ENCODE measurements at regions not wholly inside any gene's neighbourhood (a gene's known extent, or its start where the extent isn't known, plus 50 kb on each side); places are given as distances from the start of the nearest gene placed in this dataset.

- TF ChIP-seq, protein P1, sequence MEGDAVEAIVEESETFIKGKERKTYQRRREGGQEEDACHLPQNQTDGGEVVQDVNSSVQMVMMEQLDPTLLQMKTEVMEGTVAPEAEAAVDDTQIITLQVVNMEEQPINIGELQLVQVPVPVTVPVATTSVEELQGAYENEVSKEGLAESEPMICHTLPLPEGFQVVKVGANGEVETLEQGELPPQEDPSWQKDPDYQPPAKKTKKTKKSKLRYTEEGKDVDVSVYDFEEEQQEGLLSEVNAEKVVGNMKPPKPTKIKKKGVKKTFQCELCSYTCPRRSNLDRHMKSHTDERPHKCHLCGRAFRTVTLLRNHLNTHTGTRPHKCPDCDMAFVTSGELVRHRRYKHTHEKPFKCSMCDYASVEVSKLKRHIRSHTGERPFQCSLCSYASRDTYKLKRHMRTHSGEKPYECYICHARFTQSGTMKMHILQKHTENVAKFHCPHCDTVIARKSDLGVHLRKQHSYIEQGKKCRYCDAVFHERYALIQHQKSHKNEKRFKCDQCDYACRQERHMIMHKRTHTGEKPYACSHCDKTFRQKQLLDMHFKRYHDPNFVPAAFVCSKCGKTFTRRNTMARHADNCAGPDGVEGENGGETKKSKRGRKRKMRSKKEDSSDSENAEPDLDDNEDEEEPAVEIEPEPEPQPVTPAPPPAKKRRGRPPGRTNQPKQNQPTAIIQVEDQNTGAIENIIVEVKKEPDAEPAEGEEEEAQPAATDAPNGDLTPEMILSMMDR (IDR thresholded peaks at IDR 0.05; ENCODE audit: insufficient read depth, low read length): no peak
- TF ChIP-seq POLR2AphosphoS5 (IDR thresholded peaks at IDR 0.05; ENCODE audit: low read depth) (no peak), SPI1 (IDR thresholded peaks at IDR 0.05; ENCODE audit: borderline replicate concordance, low read depth) (no peak), GABPA (IDR thresholded peaks at IDR 0.05; ENCODE audit: low read depth) (no peak)
- TF ChIP-seq, protein P2, sequence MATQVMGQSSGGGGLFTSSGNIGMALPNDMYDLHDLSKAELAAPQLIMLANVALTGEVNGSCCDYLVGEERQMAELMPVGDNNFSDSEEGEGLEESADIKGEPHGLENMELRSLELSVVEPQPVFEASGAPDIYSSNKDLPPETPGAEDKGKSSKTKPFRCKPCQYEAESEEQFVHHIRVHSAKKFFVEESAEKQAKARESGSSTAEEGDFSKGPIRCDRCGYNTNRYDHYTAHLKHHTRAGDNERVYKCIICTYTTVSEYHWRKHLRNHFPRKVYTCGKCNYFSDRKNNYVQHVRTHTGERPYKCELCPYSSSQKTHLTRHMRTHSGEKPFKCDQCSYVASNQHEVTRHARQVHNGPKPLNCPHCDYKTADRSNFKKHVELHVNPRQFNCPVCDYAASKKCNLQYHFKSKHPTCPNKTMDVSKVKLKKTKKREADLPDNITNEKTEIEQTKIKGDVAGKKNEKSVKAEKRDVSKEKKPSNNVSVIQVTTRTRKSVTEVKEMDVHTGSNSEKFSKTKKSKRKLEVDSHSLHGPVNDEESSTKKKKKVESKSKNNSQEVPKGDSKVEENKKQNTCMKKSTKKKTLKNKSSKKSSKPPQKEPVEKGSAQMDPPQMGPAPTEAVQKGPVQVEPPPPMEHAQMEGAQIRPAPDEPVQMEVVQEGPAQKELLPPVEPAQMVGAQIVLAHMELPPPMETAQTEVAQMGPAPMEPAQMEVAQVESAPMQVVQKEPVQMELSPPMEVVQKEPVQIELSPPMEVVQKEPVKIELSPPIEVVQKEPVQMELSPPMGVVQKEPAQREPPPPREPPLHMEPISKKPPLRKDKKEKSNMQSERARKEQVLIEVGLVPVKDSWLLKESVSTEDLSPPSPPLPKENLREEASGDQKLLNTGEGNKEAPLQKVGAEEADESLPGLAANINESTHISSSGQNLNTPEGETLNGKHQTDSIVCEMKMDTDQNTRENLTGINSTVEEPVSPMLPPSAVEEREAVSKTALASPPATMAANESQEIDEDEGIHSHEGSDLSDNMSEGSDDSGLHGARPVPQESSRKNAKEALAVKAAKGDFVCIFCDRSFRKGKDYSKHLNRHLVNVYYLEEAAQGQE (IDR thresholded peaks at IDR 0.05; ENCODE audit: insufficient replicate concordance, low read depth): no peak
- no peak for DNase-seq (ENCODE audit: low read depth in 1 of 2, low spot score in 1 of 2)
- H3K27ac ChIP-seq (replicated peaks): no peak overlapping the region
- no peaks in the 10 kb centered on the region for H3K27me3 ChIP-seq (ENCODE audit: insufficient read depth, poor library complexity, severe bottlenecking)
- no peak overlapping the region for H3K4me3 ChIP-seq (replicated peaks; ENCODE audit: insufficient read depth, low read length)
Observed at GRCh38 chr1:56050911-56051310, 528.5 kb downstream of the PLPP3 start.

DNA sequence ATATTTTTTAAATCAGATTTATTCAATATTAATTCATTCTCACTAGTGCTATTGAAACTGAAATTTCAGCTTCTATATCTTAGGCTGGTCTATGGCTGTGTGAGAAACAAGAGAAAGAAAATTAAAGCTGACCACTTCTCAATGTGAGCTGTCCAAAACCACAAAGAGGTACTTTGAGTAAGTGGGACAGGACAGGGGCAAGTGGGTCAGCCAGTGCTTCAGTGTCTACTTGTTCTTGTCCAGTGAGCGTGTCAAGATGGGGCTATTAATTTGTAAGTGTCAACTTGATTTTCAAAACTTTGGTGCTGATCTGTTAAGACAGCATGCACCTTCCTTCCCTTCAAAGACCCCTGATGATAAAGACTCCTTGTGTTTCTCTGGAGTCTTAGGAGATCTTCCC, 533.9 kb downstream of the PLPP3 start:
- TF ChIP-seq, protein P1 (IDR thresholded peaks at IDR 0.05; ENCODE audit: insufficient read depth, low read length): no peak
- TF ChIP-seq, protein P2 (IDR thresholded peaks at IDR 0.05; ENCODE audit: insufficient replicate concordance, low read depth): no peak
- TF ChIP-seq SPI1 (IDR thresholded peaks at IDR 0.05; ENCODE audit: borderline replicate concordance, low read depth) (no peak), GABPA (IDR thresholded peaks at IDR 0.05; ENCODE audit: low read depth) (no peak), POLR2AphosphoS5 (IDR thresholded peaks at IDR 0.05; ENCODE audit: low read depth) (no peak)
- H3K27ac ChIP-seq (replicated peaks): no peak overlapping the region
- H3K27me3 ChIP-seq (ENCODE audit: insufficient read depth, poor library complexity, severe bottlenecking): no peaks in the 10 kb centered on the region
- no peak overlapping the region for H3K4me3 ChIP-seq (replicated peaks; ENCODE audit: insufficient read depth, low read length)
- DNase-seq (ENCODE audit: low read depth in 1 of 2, low spot score in 1 of 2): no peak

DNA sequence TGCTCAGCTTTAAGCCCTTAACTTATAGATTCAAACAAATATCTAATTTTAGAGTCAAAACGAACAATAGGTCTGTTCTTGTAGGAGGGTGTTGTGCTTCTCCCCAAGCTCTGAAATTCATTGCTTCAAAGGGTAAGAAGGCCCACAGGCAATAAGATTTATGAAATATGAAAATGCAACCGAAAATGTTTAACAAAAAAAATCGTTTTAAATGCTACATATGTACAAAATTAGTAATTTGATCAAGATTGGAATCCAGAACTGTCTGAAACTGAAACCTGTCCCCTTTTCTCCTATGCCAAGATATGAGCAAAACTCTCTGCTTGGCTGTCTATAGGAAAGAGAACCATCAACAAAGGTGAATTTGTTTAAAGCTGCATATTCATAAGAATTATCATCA, 534.3 kb downstream of the PLPP3 start:
- TF ChIP-seq, protein P2 (IDR thresholded peaks at IDR 0.05; ENCODE audit: insufficient replicate concordance, low read depth): no peak
- no peak for TF ChIP-seq POLR2AphosphoS5 (IDR thresholded peaks at IDR 0.05; ENCODE audit: low read depth)
- TF ChIP-seq SPI1 (IDR thresholded peaks at IDR 0.05; ENCODE audit: borderline replicate concordance, low read depth): no peak
- TF ChIP-seq, protein P1 (IDR thresholded peaks at IDR 0.05; ENCODE audit: insufficient read depth, low read length): no peak
- TF ChIP-seq GABPA (IDR thresholded peaks at IDR 0.05; ENCODE audit: low read depth): no peak
- no peak for DNase-seq (ENCODE audit: low read depth in 1 of 2, low spot score in 1 of 2)
- no peak overlapping the region for H3K27ac ChIP-seq (replicated peaks)
- H3K4me3 ChIP-seq (replicated peaks; ENCODE audit: insufficient read depth, low read length): no peak overlapping the region
- no peaks in the 10 kb centered on the region for H3K27me3 ChIP-seq (ENCODE audit: insufficient read depth, poor library complexity, severe bottlenecking)
